ENCODE measurements at regions not wholly inside any gene's neighbourhood (a gene's known extent, or its start where the extent isn't known, plus 50 kb on each side); places are given as distances from the start of the nearest gene placed in this dataset.
A peak's percentile ranks its signal among the peaks of the same experiment; 100 is the strongest.

DNA sequence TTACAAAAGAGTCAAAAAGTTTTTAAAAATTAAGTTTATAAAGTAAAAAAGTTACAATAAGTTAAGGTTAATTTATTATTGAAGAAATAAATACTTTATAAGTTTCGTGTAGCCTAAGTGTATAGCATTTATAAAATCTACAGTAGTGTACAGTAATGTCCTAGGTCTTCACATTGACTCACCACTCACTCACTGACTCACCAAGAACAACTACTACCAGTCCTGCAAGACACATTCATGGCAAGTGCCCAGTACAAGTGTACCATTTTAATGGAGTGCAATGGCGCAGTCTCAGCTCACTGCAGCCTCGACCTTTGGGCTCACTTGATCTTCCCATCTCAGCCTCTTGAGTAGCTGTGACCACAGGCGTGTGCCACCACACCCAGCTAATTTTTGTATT is 128.2 kb downstream of the GPX5 start:
- TF ChIP-seq CTCF (conservative IDR thresholded peaks at IDR 0.05; ENCODE audit: low read depth, low read length), result no peak
- Histone ChIP-seq H2AFZ (ENCODE audit: low read depth) (no peak overlapping the region), H3K4me1 (ENCODE audit: low read depth, poor library complexity, severe bottlenecking) (peaks cover 21% of the 10 kb centered on the region), H3K79me2 (ENCODE audit: insufficient read depth, low read depth) (no peaks in the 10 kb centered on the region), H3K4me2 (no peak overlapping the region), H3K4me3 (IDR thresholded peaks at IDR 0.05; ENCODE audit: insufficient read depth, low read depth, low read length) (no peak overlapping the region), H3K27me3 (ENCODE audit: insufficient read depth, low read depth) (no peaks in the 10 kb centered on the region), H3K27ac (no peak overlapping the region), H3K36me3 (ENCODE audit: insufficient read depth) (no peaks in the 10 kb centered on the region), H4K20me1 (ENCODE audit: insufficient read depth) (no peaks in the 10 kb centered on the region), H3K9ac (no peak overlapping the region)

DNA sequence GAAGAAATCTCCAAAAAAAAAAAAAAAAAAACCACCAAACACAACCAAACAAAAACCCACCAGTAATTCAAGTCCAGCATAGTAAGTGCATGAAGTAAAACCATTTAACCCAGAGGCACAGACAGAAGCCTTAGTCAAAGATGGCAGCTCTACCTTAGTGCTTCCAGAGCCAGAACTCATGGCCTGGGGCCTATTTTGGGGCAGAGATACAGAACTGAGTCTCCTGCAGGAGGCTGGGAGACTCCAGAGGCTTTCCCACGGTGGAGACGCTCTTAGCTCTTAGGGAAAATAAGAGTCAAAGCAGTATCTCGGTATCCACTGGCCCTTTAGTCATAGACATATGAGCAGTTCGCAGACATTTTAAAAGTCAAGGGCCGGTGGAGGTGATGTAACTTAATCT is 129.5 kb downstream of the GPX5 start:
- Histone ChIP-seq H3K4me2 (no peak overlapping the region), H3K4me1 (ENCODE audit: low read depth, poor library complexity, severe bottlenecking) (peaks cover 14% of the 10 kb centered on the region), H3K27me3 (ENCODE audit: insufficient read depth, low read depth) (no peaks in the 10 kb centered on the region), H3K79me2 (ENCODE audit: insufficient read depth, low read depth) (no peaks in the 10 kb centered on the region), H4K20me1 (ENCODE audit: insufficient read depth) (no peaks in the 10 kb centered on the region), H2AFZ (ENCODE audit: low read depth) (no peak overlapping the region), H3K36me3 (ENCODE audit: insufficient read depth) (no peaks in the 10 kb centered on the region), H3K9ac (no peak overlapping the region), H3K4me3 (IDR thresholded peaks at IDR 0.05; ENCODE audit: insufficient read depth, low read depth, low read length) (no peak overlapping the region), H3K27ac (no peak overlapping the region)
- no peak for TF ChIP-seq CTCF (conservative IDR thresholded peaks at IDR 0.05; ENCODE audit: low read depth, low read length)

GRCh38 chr6:28656715-28657114 is 131.0 kb downstream of the GPX5 start:
- peaks cover 14% of the 10 kb centered on the region for H3K4me1 ChIP-seq (ENCODE audit: low read depth, poor library complexity, severe bottlenecking)
- no peaks in the 10 kb centered on the region for H4K20me1 ChIP-seq (ENCODE audit: insufficient read depth)
- no peaks in the 10 kb centered on the region for H3K36me3 ChIP-seq (ENCODE audit: insufficient read depth)
- H3K79me2 ChIP-seq (ENCODE audit: insufficient read depth, low read depth), result no peaks in the 10 kb centered on the region
- peak overlapping the region; percentile 47; the same call in 1 of the 2 replicates for H2AFZ ChIP-seq (ENCODE audit: low read depth)
- no peaks in the 10 kb centered on the region for H3K27me3 ChIP-seq (ENCODE audit: insufficient read depth, low read depth)
- H3K4me2 ChIP-seq, result peak overlapping the region; percentile 86; the same call in 1 of the 2 replicates
- no peak overlapping the region for H3K4me3 ChIP-seq (IDR thresholded peaks at IDR 0.05; ENCODE audit: insufficient read depth, low read depth, low read length)
- H3K27ac ChIP-seq, result no peak overlapping the region
- no peak for TF ChIP-seq CTCF (conservative IDR thresholded peaks at IDR 0.05; ENCODE audit: low read depth, low read length)
- no peak overlapping the region for H3K9ac ChIP-seq

DNA sequence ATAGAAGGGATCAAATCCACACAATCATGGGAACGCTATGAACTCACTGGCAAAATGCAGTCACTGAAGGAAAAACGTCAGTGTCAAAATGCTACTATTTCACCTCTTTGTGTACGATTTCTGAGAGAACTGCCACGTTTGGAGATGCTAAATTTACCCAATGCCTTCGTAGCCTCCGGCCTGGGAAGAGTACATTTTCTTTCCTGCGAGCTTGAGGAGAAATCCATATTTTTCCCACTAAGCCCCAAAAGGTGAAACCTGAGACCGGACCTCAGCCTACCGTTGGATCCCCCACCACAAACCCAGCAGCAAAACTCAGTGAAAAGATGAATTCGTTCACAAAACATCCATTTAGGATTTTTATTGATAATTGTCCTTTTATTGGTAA is 131.7 kb downstream of the GPX5 start:
- Histone ChIP-seq H3K36me3 (ENCODE audit: insufficient read depth) (no peaks in the 10 kb centered on the region), H3K79me2 (ENCODE audit: insufficient read depth, low read depth) (no peaks in the 10 kb centered on the region), H3K27me3 (ENCODE audit: insufficient read depth, low read depth) (no peaks in the 10 kb centered on the region), H3K4me1 (ENCODE audit: low read depth, poor library complexity, severe bottlenecking) (peaks cover 14% of the 10 kb centered on the region), H4K20me1 (ENCODE audit: insufficient read depth) (no peaks in the 10 kb centered on the region), H3K4me2 (peak overlapping the region; percentile 86; the same call in 1 of the 2 replicates), H3K4me3 (IDR thresholded peaks at IDR 0.05; ENCODE audit: insufficient read depth, low read depth, low read length) (no peak overlapping the region), H2AFZ (ENCODE audit: low read depth) (peak overlapping the region; percentile 47; the same call in 1 of the 2 replicates), H3K27ac (no peak overlapping the region), H3K9ac (no peak overlapping the region)
- no peak for TF ChIP-seq CTCF (conservative IDR thresholded peaks at IDR 0.05; ENCODE audit: low read depth, low read length)

Measured in KMS-11 (cell line).